ENCODE measurements at regions not wholly inside any gene's neighbourhood (a gene's known extent, or its start where the extent isn't known, plus 50 kb on each side); places are given as distances from the start of the nearest gene placed in this dataset.

DNA sequence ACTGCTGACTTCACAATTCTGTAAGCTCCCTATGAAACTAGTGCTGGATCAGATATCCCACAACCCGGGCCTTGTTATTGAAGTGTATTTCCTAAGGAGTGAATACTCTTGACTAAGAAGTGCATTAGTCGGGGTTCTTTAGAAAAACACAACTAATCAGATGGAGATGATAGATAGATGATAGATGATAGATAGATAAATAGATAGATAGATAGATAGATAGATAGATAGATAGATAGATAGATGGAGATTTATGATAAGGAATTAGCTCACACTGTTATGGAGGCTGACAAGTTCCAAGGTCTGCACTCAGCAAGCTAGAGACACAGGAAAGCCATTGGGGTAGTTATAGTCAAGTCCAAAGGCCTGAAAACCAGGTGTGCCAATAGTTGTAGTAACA, 214.6 kb upstream of the COX7C start:
- DNase-seq (ENCODE audit: low spot score) (no peak), FAIRE-seq (no peak), ATAC-seq (no peak)
- Histone ChIP-seq H3K27me3 (ENCODE audit: control insufficient read depth in 1 of 2, insufficient read depth in 2 of 2, low read length in 2 of 2) (no peaks in the 10 kb centered on the region), H3K9ac (ENCODE audit: insufficient read depth, low read depth, low read length) (no peak overlapping the region), H3K79me2 (ENCODE audit: insufficient read depth, low read length) (no peaks in the 10 kb centered on the region), H4K20me1 (ENCODE audit: insufficient read depth, low read length) (no peaks in the 10 kb centered on the region), H2AFZ (ENCODE audit: low read length) (no peak overlapping the region), H3K27ac (ENCODE audit: extremely low read length, insufficient read depth, low read length) (no peak overlapping the region), H3K4me1 (ENCODE audit: insufficient read depth, low read length) (no peaks in the 10 kb centered on the region), H3K9me3 (ENCODE audit: low read length) (no peaks in the 10 kb centered on the region), H3K4me2 (ENCODE audit: low read depth, low read length) (no peak overlapping the region), H3K36me3 (replicated peaks in 1 of 2; ENCODE audit: control insufficient read depth in 1 of 2, insufficient read depth in 2 of 2, low read length in 2 of 2) (no peaks in the 10 kb centered on the region), H3K4me3 (replicated peaks in 1 of 3; ENCODE audit: insufficient read depth in 1 of 3, low read depth in 2 of 3, low read length in 3 of 3) (no peak overlapping the region)
- TF ChIP-seq MAFF (IDR thresholded peaks at IDR 0.05; ENCODE audit: low read depth, low read length) = peak; percentile 29; the same call in 1 of the 2 replicates
- TF ChIP-seq MAFK (conservative IDR thresholded peaks at IDR 0.05 in 1 of 2, IDR thresholded peaks at IDR 0.05 in 1 of 2; ENCODE audit: low read length in 2 of 2) = peak in 1 of 2 experiments; percentile 51; a peak in 2 of 4 replicates
- TF ChIP-seq STAG1 (CRISPR knock-in tag; IDR thresholded peaks at IDR 0.05) = no peak
- intact Hi-C loops (cut with micrococcal nuclease; ENCODE audit: unreplicated experiment) (no loop called here), in situ Hi-C loops (cut with HindIII; ENCODE audit: extremely low pct_ligation_motif_present, low pct_unique_long_range_greater_than_20kb) (no loop called here)
- no TSS peak for BruUV-seq (replicated peaks)
- ChIA-PET CTCF (ENCODE audit: low intra/inter-chr PET ratio, low total read pairs) (no interaction called here), POLR2A (no interaction called here)
- WGBS (ENCODE audit: low lambda C conversion rate) = 1% methylated on average over 2 of the region's 2 CpGs

- WGBS (ENCODE audit: low lambda C conversion rate) = 2% methylated on average over 1 of the region's 1 CpG
- Histone ChIP-seq H4K20me1 (ENCODE audit: insufficient read depth, low read length) (no peaks in the 10 kb centered on the region), H3K4me1 (ENCODE audit: insufficient read depth, low read length) (no peaks in the 10 kb centered on the region), H3K4me2 (ENCODE audit: low read depth, low read length) (no peak overlapping the region), H3K27ac (ENCODE audit: extremely low read length, insufficient read depth, low read length) (no peak overlapping the region), H3K36me3 (replicated peaks in 1 of 2; ENCODE audit: control insufficient read depth in 1 of 2, insufficient read depth in 2 of 2, low read length in 2 of 2) (no peaks in the 10 kb centered on the region), H3K9me3 (ENCODE audit: low read length) (no peaks in the 10 kb centered on the region), H3K9ac (ENCODE audit: insufficient read depth, low read depth, low read length) (no peak overlapping the region), H3K79me2 (ENCODE audit: insufficient read depth, low read length) (no peaks in the 10 kb centered on the region), H3K27me3 (ENCODE audit: control insufficient read depth in 1 of 2, insufficient read depth in 2 of 2, low read length in 2 of 2) (no peaks in the 10 kb centered on the region), H3K4me3 (replicated peaks in 1 of 3; ENCODE audit: insufficient read depth in 1 of 3, low read depth in 2 of 3, low read length in 3 of 3) (no peak overlapping the region), H2AFZ (ENCODE audit: low read length) (no peak overlapping the region)
- no TSS peak for BruUV-seq (replicated peaks)
- DNase-seq (ENCODE audit: low spot score) (no peak), FAIRE-seq (no peak), ATAC-seq (no peak)
- in situ Hi-C loops (cut with HindIII; ENCODE audit: extremely low pct_ligation_motif_present, low pct_unique_long_range_greater_than_20kb) (no loop called here), intact Hi-C loops (cut with micrococcal nuclease; ENCODE audit: unreplicated experiment) (no loop called here)
- CTCF ChIA-PET (ENCODE audit: low intra/inter-chr PET ratio, low total read pairs) = no interaction called here
- no peak for TF ChIP-seq MBD4 (IDR thresholded peaks at IDR 0.05; ENCODE audit: borderline replicate concordance, low read length)
- TF ChIP-seq TAF15 (IDR thresholded peaks at IDR 0.05; ENCODE audit: low read depth, low read length, poor library complexity, severe bottlenecking) = no peak
- no peak for TF ChIP-seq RERE (CRISPR knock-in tag; IDR thresholded peaks at IDR 0.05; ENCODE audit: low read depth)
- no peak for TF ChIP-seq ZNF75D (CRISPR knock-in tag; IDR thresholded peaks at IDR 0.05; ENCODE audit: borderline replicate concordance)
- TF ChIP-seq REXO4 (CRISPR knock-in tag; IDR thresholded peaks at IDR 0.05; ENCODE audit: borderline replicate concordance) = no peak
- no peak for TF ChIP-seq ISL2 (CRISPR knock-in tag; IDR thresholded peaks at IDR 0.05)
- TF ChIP-seq, protein P1, sequence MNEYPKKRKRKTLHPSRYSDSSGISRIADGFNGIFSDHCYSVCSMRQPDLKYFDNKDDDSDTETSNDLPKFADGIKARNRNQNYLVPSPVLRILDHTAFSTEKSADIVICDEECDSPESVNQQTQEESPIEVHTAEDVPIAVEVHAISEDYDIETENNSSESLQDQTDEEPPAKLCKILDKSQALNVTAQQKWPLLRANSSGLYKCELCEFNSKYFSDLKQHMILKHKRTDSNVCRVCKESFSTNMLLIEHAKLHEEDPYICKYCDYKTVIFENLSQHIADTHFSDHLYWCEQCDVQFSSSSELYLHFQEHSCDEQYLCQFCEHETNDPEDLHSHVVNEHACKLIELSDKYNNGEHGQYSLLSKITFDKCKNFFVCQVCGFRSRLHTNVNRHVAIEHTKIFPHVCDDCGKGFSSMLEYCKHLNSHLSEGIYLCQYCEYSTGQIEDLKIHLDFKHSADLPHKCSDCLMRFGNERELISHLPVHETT (CRISPR knock-in tag; conservative IDR thresholded peaks at IDR 0.05) = no peak
- POLR2A ChIA-PET = no interaction called here
These were observed 213.5 kb upstream of the COX7C start for GRCh38 chr5:86404256-86404655.

Data from HepG2 (cell line).